HG03571 (cell line): ENCODE measurements at regions not wholly inside any gene's neighbourhood (a gene's known extent, or its start where the extent isn't known, plus 50 kb on each side); places are given as distances from the start of the nearest gene placed in this dataset.
A peak's percentile ranks its signal among the peaks of the same experiment; 100 is the strongest.
"Not testable (repeated sequence)": the region's sequence is repeated elsewhere in the genome, so short reads cannot be mapped to it uniquely, and the experiment has no call there.

Source experiments
- ATAC-seq: cut with Tn5 transposase; IDR thresholded peaks from one replicate; pipeline ENCODE4 v1.9.1; 2021; ENCODE audit not compliant: unreplicated experiment

- ATAC-seq = not testable (repeated sequence)
Observed at GRCh38 chr9:7484014-7484413, 315.6 kb downstream of the DMAC1 start.

GRCh38 chr9:7481570-7481969 lies 318.0 kb downstream of the DMAC1 start:
- ATAC-seq = no peak

- ATAC-seq = no peak
Observed at GRCh38 chr9:7479300-7479699, 320.3 kb downstream of the DMAC1 start.

- no peak for ATAC-seq
Observed at GRCh38 chr9:7478646-7479045, 320.9 kb downstream of the DMAC1 start.

- no peak for ATAC-seq
Observed at GRCh38 chr9:7467186-7467585, 332.4 kb downstream of the DMAC1 start.

- no peak for ATAC-seq
Observed at GRCh38 chr9:7461791-7462190, 337.8 kb downstream of the DMAC1 start.

- no peak for ATAC-seq
Observed at GRCh38 chr9:7456793-7457530, 342.6 kb downstream of the DMAC1 start.

GRCh38 chr9:7456377-7456776 lies 343.2 kb downstream of the DMAC1 start:
- ATAC-seq = no peak

- ATAC-seq = no peak
Observed at GRCh38 chr9:7454624-7455023, 345.0 kb downstream of the DMAC1 start.

- no peak for ATAC-seq
Observed at GRCh38 chr9:7452378-7452777, 347.2 kb downstream of the DMAC1 start.

GRCh38 chr9:7451062-7451461 lies 348.5 kb downstream of the DMAC1 start:
- ATAC-seq = no peak

GRCh38 chr9:7443541-7443940 lies 356.0 kb downstream of the DMAC1 start:
- no peak for ATAC-seq

- ATAC-seq = no peak
Observed at GRCh38 chr9:7439355-7439995, 360.1 kb downstream of the DMAC1 start.

GRCh38 chr9:7436754-7437153 lies 362.8 kb downstream of the DMAC1 start:
- no peak for ATAC-seq

GRCh38 chr9:7433508-7434292 lies 365.9 kb downstream of the DMAC1 start:
- ATAC-seq = no peak

- ATAC-seq = no peak
Observed at GRCh38 chr9:7432989-7433388, 366.6 kb downstream of the DMAC1 start.

- not testable (repeated sequence) for ATAC-seq
Observed at GRCh38 chr9:7417397-7417796, 382.2 kb downstream of the DMAC1 start.

GRCh38 chr9:7415836-7416235 lies 383.7 kb downstream of the DMAC1 start:
- ATAC-seq = no peak

- no peak for ATAC-seq
Observed at GRCh38 chr9:7408845-7409244, 390.7 kb downstream of the DMAC1 start.

- ATAC-seq = no peak
Observed at GRCh38 chr9:7407246-7407645, 392.3 kb downstream of the DMAC1 start.

GRCh38 chr9:7405924-7406604 lies 393.5 kb downstream of the DMAC1 start:
- peak; percentile 74 for ATAC-seq
